ENCODE measurements at regions not wholly inside any gene's neighbourhood (a gene's known extent, or its start where the extent isn't known, plus 50 kb on each side); places are given as distances from the start of the nearest gene placed in this dataset.
"Not testable (repeated sequence)": the region's sequence is repeated elsewhere in the genome, so short reads cannot be mapped to it uniquely, and the experiment has no call there.

GRCh38 chr10:117815816-117816215, 230.9 kb downstream of the RAB11FIP2 start:
- not testable (repeated sequence) for H3K36me3 ChIP-seq (ENCODE audit: control insufficient read depth, insufficient read depth, low read length); H3K9me3 ChIP-seq (ENCODE audit: control insufficient read depth, insufficient read depth, low read length); H3K27me3 ChIP-seq (ENCODE audit: control insufficient read depth, insufficient read depth, low read length); H3K9ac ChIP-seq (ENCODE audit: low read depth, low read length); H3K4me3 ChIP-seq (ENCODE audit: low read depth, low read length); H3K4me1 ChIP-seq (ENCODE audit: control insufficient read depth, insufficient read depth, low read length)

DNA sequence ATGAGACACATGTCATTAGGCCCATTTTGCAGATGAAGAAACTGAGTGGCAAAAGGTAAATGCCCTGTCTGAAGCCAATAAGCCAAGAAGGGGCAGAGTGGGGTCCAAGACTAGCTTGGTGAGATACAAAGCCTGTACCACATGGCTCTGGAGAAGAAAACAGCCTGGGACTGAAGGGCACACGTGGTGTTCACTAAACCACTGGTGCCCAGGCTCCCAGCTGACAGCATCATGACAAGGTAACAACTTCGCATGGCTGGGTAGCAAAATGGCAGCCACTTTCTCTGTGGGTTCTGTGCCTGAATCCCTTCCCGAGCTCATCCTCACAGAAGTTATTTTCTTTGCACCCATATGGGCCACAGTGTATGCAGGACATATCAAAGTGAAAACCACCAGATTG, 229.6 kb downstream of the RAB11FIP2 start:
- no peaks in the 10 kb centered on the region for H3K36me3 ChIP-seq (ENCODE audit: control insufficient read depth, insufficient read depth, low read length)
- no peaks in the 10 kb centered on the region for H3K4me1 ChIP-seq (ENCODE audit: control insufficient read depth, insufficient read depth, low read length)
- H3K9ac ChIP-seq (ENCODE audit: low read depth, low read length) = no peak overlapping the region
- H3K4me3 ChIP-seq (ENCODE audit: low read depth, low read length) = no peak overlapping the region
- no peaks in the 10 kb centered on the region for H3K9me3 ChIP-seq (ENCODE audit: control insufficient read depth, insufficient read depth, low read length)
- H3K27me3 ChIP-seq (ENCODE audit: control insufficient read depth, insufficient read depth, low read length) = no peaks in the 10 kb centered on the region

DNA sequence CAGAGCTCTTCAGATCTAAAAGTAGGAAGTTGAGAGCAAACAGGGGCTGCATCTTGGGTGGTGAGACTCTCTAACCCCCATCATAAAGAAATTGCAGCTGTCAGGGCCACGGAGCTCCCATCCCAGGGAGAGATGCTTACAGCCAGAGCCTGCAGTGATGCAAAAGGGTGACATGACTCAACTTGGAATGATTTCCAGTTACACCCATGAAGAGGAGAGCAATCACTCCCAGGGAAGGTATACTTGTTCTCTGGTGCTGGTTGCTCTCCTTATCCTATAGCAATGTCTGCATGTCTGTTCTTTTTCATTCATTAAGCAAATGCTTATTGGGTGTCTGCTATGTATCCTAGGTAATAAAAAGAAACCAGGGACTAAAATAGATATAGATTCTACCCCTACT, 228.0 kb downstream of the RAB11FIP2 start:
- Histone ChIP-seq H3K36me3 (ENCODE audit: control insufficient read depth, insufficient read depth, low read length) (no peaks in the 10 kb centered on the region), H3K9ac (ENCODE audit: low read depth, low read length) (no peak overlapping the region), H3K4me3 (ENCODE audit: low read depth, low read length) (no peak overlapping the region), H3K27me3 (ENCODE audit: control insufficient read depth, insufficient read depth, low read length) (no peaks in the 10 kb centered on the region), H3K4me1 (ENCODE audit: control insufficient read depth, insufficient read depth, low read length) (no peaks in the 10 kb centered on the region), H3K9me3 (ENCODE audit: control insufficient read depth, insufficient read depth, low read length) (no peaks in the 10 kb centered on the region)

GRCh38 chr10:117819304-117819703, 227.4 kb downstream of the RAB11FIP2 start:
- Histone ChIP-seq H3K9me3 (ENCODE audit: control insufficient read depth, insufficient read depth, low read length) (no peaks in the 10 kb centered on the region), H3K9ac (ENCODE audit: low read depth, low read length) (no peak overlapping the region), H3K4me3 (ENCODE audit: low read depth, low read length) (no peak overlapping the region), H3K36me3 (ENCODE audit: control insufficient read depth, insufficient read depth, low read length) (no peaks in the 10 kb centered on the region), H3K4me1 (ENCODE audit: control insufficient read depth, insufficient read depth, low read length) (no peaks in the 10 kb centered on the region), H3K27me3 (ENCODE audit: control insufficient read depth, insufficient read depth, low read length) (no peaks in the 10 kb centered on the region)

- H3K9me3 ChIP-seq (ENCODE audit: control insufficient read depth, insufficient read depth, low read length) = no peaks in the 10 kb centered on the region
- H3K27me3 ChIP-seq (ENCODE audit: control insufficient read depth, insufficient read depth, low read length) = no peaks in the 10 kb centered on the region
- peaks cover 3% of the 10 kb centered on the region for H3K4me1 ChIP-seq (ENCODE audit: control insufficient read depth, insufficient read depth, low read length)
- H3K9ac ChIP-seq (ENCODE audit: low read depth, low read length) = no peak overlapping the region
- no peak overlapping the region for H3K4me3 ChIP-seq (ENCODE audit: low read depth, low read length)
- no peaks in the 10 kb centered on the region for H3K36me3 ChIP-seq (ENCODE audit: control insufficient read depth, insufficient read depth, low read length)
Measured at GRCh38 chr10:117823980-117824379, 222.8 kb downstream of the RAB11FIP2 start.

DNA sequence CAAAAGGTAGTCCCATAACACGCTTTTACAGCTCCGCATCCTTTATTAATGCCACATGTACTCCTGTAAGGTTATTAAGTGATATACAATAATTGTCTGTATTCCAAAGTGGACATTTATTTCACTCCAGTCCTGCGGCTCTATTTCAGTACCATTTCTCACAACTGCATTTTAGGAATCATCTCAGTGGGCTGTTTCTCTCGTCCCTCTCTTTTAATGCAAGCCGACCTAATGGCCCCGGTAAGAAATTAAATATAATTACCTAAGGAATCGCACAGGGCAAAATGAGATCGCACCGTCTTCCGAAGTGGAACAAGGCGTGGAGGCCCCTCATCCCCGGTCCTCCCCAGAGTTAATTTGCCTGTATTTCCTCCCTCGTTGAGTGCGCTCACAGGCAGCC, 216.5 kb downstream of the RAB11FIP2 start:
- Histone ChIP-seq H3K9ac (ENCODE audit: low read depth, low read length) (no peak overlapping the region), H3K4me1 (ENCODE audit: control insufficient read depth, insufficient read depth, low read length) (peaks cover 13% of the 10 kb centered on the region), H3K36me3 (ENCODE audit: control insufficient read depth, insufficient read depth, low read length) (no peaks in the 10 kb centered on the region), H3K27me3 (ENCODE audit: control insufficient read depth, insufficient read depth, low read length) (no peaks in the 10 kb centered on the region), H3K9me3 (ENCODE audit: control insufficient read depth, insufficient read depth, low read length) (no peaks in the 10 kb centered on the region), H3K4me3 (ENCODE audit: low read depth, low read length) (no peak overlapping the region)

GRCh38 chr10:117830787-117831212, 215.9 kb downstream of the RAB11FIP2 start:
- H3K4me1 ChIP-seq (ENCODE audit: control insufficient read depth, insufficient read depth, low read length) = peaks cover 13% of the 10 kb centered on the region
- H3K36me3 ChIP-seq (ENCODE audit: control insufficient read depth, insufficient read depth, low read length) = no peaks in the 10 kb centered on the region
- H3K9me3 ChIP-seq (ENCODE audit: control insufficient read depth, insufficient read depth, low read length) = no peaks in the 10 kb centered on the region
- no peak overlapping the region for H3K9ac ChIP-seq (ENCODE audit: low read depth, low read length)
- no peaks in the 10 kb centered on the region for H3K27me3 ChIP-seq (ENCODE audit: control insufficient read depth, insufficient read depth, low read length)
- no peak overlapping the region for H3K4me3 ChIP-seq (ENCODE audit: low read depth, low read length)

- H3K9me3 ChIP-seq (ENCODE audit: control insufficient read depth, insufficient read depth, low read length); H3K4me1 ChIP-seq (ENCODE audit: control insufficient read depth, insufficient read depth, low read length); H3K9ac ChIP-seq (ENCODE audit: low read depth, low read length); H3K36me3 ChIP-seq (ENCODE audit: control insufficient read depth, insufficient read depth, low read length): not testable (repeated sequence)
- Histone ChIP-seq H3K4me3 (ENCODE audit: low read depth, low read length) (peak overlapping the region; percentile 30), H3K27me3 (ENCODE audit: control insufficient read depth, insufficient read depth, low read length) (peaks cover 11% of the 10 kb centered on the region)
Measured at GRCh38 chr10:117838500-117839498, 207.9 kb downstream of the RAB11FIP2 start.

GRCh38 chr10:117856426-117856825, 190.3 kb downstream of the RAB11FIP2 start:
- not testable (repeated sequence) for H3K36me3 ChIP-seq (ENCODE audit: control insufficient read depth, insufficient read depth, low read length); H3K4me1 ChIP-seq (ENCODE audit: control insufficient read depth, insufficient read depth, low read length); H3K27me3 ChIP-seq (ENCODE audit: control insufficient read depth, insufficient read depth, low read length); H3K4me3 ChIP-seq (ENCODE audit: low read depth, low read length); H3K9me3 ChIP-seq (ENCODE audit: control insufficient read depth, insufficient read depth, low read length); H3K9ac ChIP-seq (ENCODE audit: low read depth, low read length)

GRCh38 chr10:117860135-117860534, 186.6 kb downstream of the RAB11FIP2 start:
- Histone ChIP-seq H3K4me3 (ENCODE audit: low read depth, low read length) (no peak overlapping the region), H3K27me3 (ENCODE audit: control insufficient read depth, insufficient read depth, low read length) (no peaks in the 10 kb centered on the region), H3K4me1 (ENCODE audit: control insufficient read depth, insufficient read depth, low read length) (no peaks in the 10 kb centered on the region), H3K9me3 (ENCODE audit: control insufficient read depth, insufficient read depth, low read length) (no peaks in the 10 kb centered on the region), H3K9ac (ENCODE audit: low read depth, low read length) (no peak overlapping the region), H3K36me3 (ENCODE audit: control insufficient read depth, insufficient read depth, low read length) (no peaks in the 10 kb centered on the region)

DNA sequence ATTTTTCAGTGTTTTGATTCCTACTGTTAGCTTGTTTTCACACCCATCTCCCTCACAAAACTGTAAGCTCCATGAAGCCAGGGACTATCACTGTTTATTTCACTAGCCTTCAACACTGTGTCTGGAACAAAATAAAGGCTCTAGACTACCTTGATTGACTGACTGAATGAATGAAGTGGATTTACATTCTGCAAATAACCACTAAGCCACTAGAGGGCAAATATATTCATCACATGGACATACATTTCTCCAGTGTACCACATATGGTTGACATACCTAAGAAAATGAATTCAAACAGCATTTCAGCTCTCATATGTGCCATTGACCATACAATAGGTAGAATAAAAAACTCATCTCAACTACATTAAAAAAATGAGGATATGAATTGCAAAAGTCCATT, 185.9 kb downstream of the RAB11FIP2 start:
- Histone ChIP-seq H3K27me3 (ENCODE audit: control insufficient read depth, insufficient read depth, low read length) (no peaks in the 10 kb centered on the region), H3K9ac (ENCODE audit: low read depth, low read length) (no peak overlapping the region), H3K36me3 (ENCODE audit: control insufficient read depth, insufficient read depth, low read length) (no peaks in the 10 kb centered on the region), H3K4me1 (ENCODE audit: control insufficient read depth, insufficient read depth, low read length) (no peaks in the 10 kb centered on the region), H3K9me3 (ENCODE audit: control insufficient read depth, insufficient read depth, low read length) (no peaks in the 10 kb centered on the region), H3K4me3 (ENCODE audit: low read depth, low read length) (no peak overlapping the region)

GRCh38 chr10:117861329-117861728, 185.4 kb downstream of the RAB11FIP2 start:
- Histone ChIP-seq H3K27me3 (ENCODE audit: control insufficient read depth, insufficient read depth, low read length) (no peaks in the 10 kb centered on the region), H3K9ac (ENCODE audit: low read depth, low read length) (no peak overlapping the region), H3K4me3 (ENCODE audit: low read depth, low read length) (no peak overlapping the region), H3K4me1 (ENCODE audit: control insufficient read depth, insufficient read depth, low read length) (no peaks in the 10 kb centered on the region), H3K9me3 (ENCODE audit: control insufficient read depth, insufficient read depth, low read length) (no peaks in the 10 kb centered on the region), H3K36me3 (ENCODE audit: control insufficient read depth, insufficient read depth, low read length) (no peaks in the 10 kb centered on the region)
